ENCODE measurements at regions not wholly inside any gene's neighbourhood (a gene's known extent, or its start where the extent isn't known, plus 50 kb on each side); places are given as distances from the start of the nearest gene placed in this dataset.
"Not testable (repeated sequence)": the region's sequence is repeated elsewhere in the genome, so short reads cannot be mapped to it uniquely, and the experiment has no call there.

GRCh38 chr14:30413184-30413583, 145.8 kb upstream of the G2E3 start:
- not testable (repeated sequence) for H3K27ac ChIP-seq (ENCODE audit: low read length); H3K9me3 ChIP-seq (ENCODE audit: control insufficient read depth, insufficient read depth, low read length); H3K27me3 ChIP-seq (ENCODE audit: control insufficient read depth, insufficient read depth, low read length); H3K4me3 ChIP-seq (ENCODE audit: low read length); DNase-seq (ENCODE audit: low read depth, low spot score); H3K4me1 ChIP-seq (ENCODE audit: control insufficient read depth, insufficient read depth, low read length); H3K36me3 ChIP-seq (ENCODE audit: control insufficient read depth, insufficient read depth, low read length)
- no CpG with 5 or more reads among the region's 8 CpGs for WGBS (ENCODE audit: insufficient coverage, insufficient read length)

- Histone ChIP-seq H3K27me3 (ENCODE audit: control insufficient read depth, insufficient read depth, low read length) (no peaks in the 10 kb centered on the region), H3K9me3 (ENCODE audit: control insufficient read depth, insufficient read depth, low read length) (no peaks in the 10 kb centered on the region), H3K27ac (ENCODE audit: low read length) (no peak overlapping the region), H3K36me3 (ENCODE audit: control insufficient read depth, insufficient read depth, low read length) (no peaks in the 10 kb centered on the region), H3K4me1 (ENCODE audit: control insufficient read depth, insufficient read depth, low read length) (no peaks in the 10 kb centered on the region), H3K4me3 (ENCODE audit: low read length) (no peak overlapping the region)
- DNase-seq (ENCODE audit: low read depth, low spot score): no peak
- no CpG with 5 or more reads among the region's 1 CpG for WGBS (ENCODE audit: insufficient coverage, insufficient read length)
Measured at GRCh38 chr14:30417121-30417520, 141.8 kb upstream of the G2E3 start.

- no peak for DNase-seq (ENCODE audit: low read depth, low spot score)
- Histone ChIP-seq H3K27me3 (ENCODE audit: control insufficient read depth, insufficient read depth, low read length) (no peaks in the 10 kb centered on the region), H3K4me3 (ENCODE audit: low read length) (no peak overlapping the region), H3K27ac (ENCODE audit: low read length) (no peak overlapping the region), H3K4me1 (ENCODE audit: control insufficient read depth, insufficient read depth, low read length) (no peaks in the 10 kb centered on the region), H3K9me3 (ENCODE audit: control insufficient read depth, insufficient read depth, low read length) (no peaks in the 10 kb centered on the region), H3K36me3 (ENCODE audit: control insufficient read depth, insufficient read depth, low read length) (no peaks in the 10 kb centered on the region)
- no CpG with 5 or more reads among the region's 1 CpG for WGBS (ENCODE audit: insufficient coverage, insufficient read length)
Measured at GRCh38 chr14:30417999-30418398, 141.0 kb upstream of the G2E3 start.

- Histone ChIP-seq H3K4me1 (ENCODE audit: control insufficient read depth, insufficient read depth, low read length) (no peaks in the 10 kb centered on the region), H3K27ac (ENCODE audit: low read length) (no peak overlapping the region), H3K27me3 (ENCODE audit: control insufficient read depth, insufficient read depth, low read length) (no peaks in the 10 kb centered on the region), H3K9me3 (ENCODE audit: control insufficient read depth, insufficient read depth, low read length) (no peaks in the 10 kb centered on the region), H3K36me3 (ENCODE audit: control insufficient read depth, insufficient read depth, low read length) (no peaks in the 10 kb centered on the region), H3K4me3 (ENCODE audit: low read length) (no peak overlapping the region)
- DNase-seq (ENCODE audit: low read depth, low spot score): no peak
Measured at GRCh38 chr14:30419037-30419436, 139.9 kb upstream of the G2E3 start.

- no CpG with 5 or more reads among the region's 1 CpG for WGBS (ENCODE audit: insufficient coverage, insufficient read length)
- H3K36me3 ChIP-seq (ENCODE audit: control insufficient read depth, insufficient read depth, low read length): no peaks in the 10 kb centered on the region
- no peaks in the 10 kb centered on the region for H3K27me3 ChIP-seq (ENCODE audit: control insufficient read depth, insufficient read depth, low read length)
- H3K4me3 ChIP-seq (ENCODE audit: low read length): no peak overlapping the region
- H3K9me3 ChIP-seq (ENCODE audit: control insufficient read depth, insufficient read depth, low read length): no peaks in the 10 kb centered on the region
- no peaks in the 10 kb centered on the region for H3K4me1 ChIP-seq (ENCODE audit: control insufficient read depth, insufficient read depth, low read length)
- DNase-seq (ENCODE audit: low read depth, low spot score): no peak
- H3K27ac ChIP-seq (ENCODE audit: low read length): no peak overlapping the region
Measured at GRCh38 chr14:30420515-30420914, 138.4 kb upstream of the G2E3 start.

GRCh38 chr14:30426463-30426862, 132.5 kb upstream of the G2E3 start:
- Histone ChIP-seq H3K4me1 (ENCODE audit: control insufficient read depth, insufficient read depth, low read length) (no peaks in the 10 kb centered on the region), H3K4me3 (ENCODE audit: low read length) (no peak overlapping the region), H3K27me3 (ENCODE audit: control insufficient read depth, insufficient read depth, low read length) (no peaks in the 10 kb centered on the region), H3K9me3 (ENCODE audit: control insufficient read depth, insufficient read depth, low read length) (no peaks in the 10 kb centered on the region), H3K27ac (ENCODE audit: low read length) (no peak overlapping the region), H3K36me3 (ENCODE audit: control insufficient read depth, insufficient read depth, low read length) (no peaks in the 10 kb centered on the region)
- DNase-seq (ENCODE audit: low read depth, low spot score): no peak
- no CpG with 5 or more reads among the region's 1 CpG for WGBS (ENCODE audit: insufficient coverage, insufficient read length)

GRCh38 chr14:30427401-30427800, 131.6 kb upstream of the G2E3 start:
- Histone ChIP-seq H3K27me3 (ENCODE audit: control insufficient read depth, insufficient read depth, low read length) (no peaks in the 10 kb centered on the region), H3K4me3 (ENCODE audit: low read length) (no peak overlapping the region), H3K27ac (ENCODE audit: low read length) (no peak overlapping the region), H3K9me3 (ENCODE audit: control insufficient read depth, insufficient read depth, low read length) (no peaks in the 10 kb centered on the region), H3K4me1 (ENCODE audit: control insufficient read depth, insufficient read depth, low read length) (no peaks in the 10 kb centered on the region), H3K36me3 (ENCODE audit: control insufficient read depth, insufficient read depth, low read length) (no peaks in the 10 kb centered on the region)
- no peak for DNase-seq (ENCODE audit: low read depth, low spot score)
- WGBS (ENCODE audit: insufficient coverage, insufficient read length): no CpG with 5 or more reads among the region's 2 CpGs

- no peak for DNase-seq (ENCODE audit: low read depth, low spot score)
- Histone ChIP-seq H3K4me1 (ENCODE audit: control insufficient read depth, insufficient read depth, low read length) (no peaks in the 10 kb centered on the region), H3K27me3 (ENCODE audit: control insufficient read depth, insufficient read depth, low read length) (no peaks in the 10 kb centered on the region), H3K36me3 (ENCODE audit: control insufficient read depth, insufficient read depth, low read length) (no peaks in the 10 kb centered on the region), H3K9me3 (ENCODE audit: control insufficient read depth, insufficient read depth, low read length) (no peaks in the 10 kb centered on the region), H3K27ac (ENCODE audit: low read length) (no peak overlapping the region), H3K4me3 (ENCODE audit: low read length) (no peak overlapping the region)
Measured at GRCh38 chr14:30427846-30428245, 131.1 kb upstream of the G2E3 start.

- WGBS (ENCODE audit: insufficient coverage, insufficient read length): no CpG with 5 or more reads among the region's 1 CpG
Measured at GRCh38 chr14:30431552-30431951, 127.4 kb upstream of the G2E3 start.

GRCh38 chr14:30440961-30441360, 118.0 kb upstream of the G2E3 start:
- Histone ChIP-seq H3K27me3 (ENCODE audit: control insufficient read depth, insufficient read depth, low read length) (no peaks in the 10 kb centered on the region), H3K36me3 (ENCODE audit: control insufficient read depth, insufficient read depth, low read length) (no peaks in the 10 kb centered on the region), H3K27ac (ENCODE audit: low read length) (no peak overlapping the region), H3K9me3 (ENCODE audit: control insufficient read depth, insufficient read depth, low read length) (no peaks in the 10 kb centered on the region), H3K4me3 (ENCODE audit: low read length) (no peak overlapping the region), H3K4me1 (ENCODE audit: control insufficient read depth, insufficient read depth, low read length) (no peaks in the 10 kb centered on the region)
- no peak for DNase-seq (ENCODE audit: low read depth, low spot score)
- WGBS (ENCODE audit: insufficient coverage, insufficient read length): no CpG with 5 or more reads among the region's 4 CpGs

More at GRCh38 chr14:30431552-30431951, 127.4 kb upstream of the G2E3 start:
- Histone ChIP-seq H3K9me3 (ENCODE audit: control insufficient read depth, insufficient read depth, low read length) (no peaks in the 10 kb centered on the region), H3K4me1 (ENCODE audit: control insufficient read depth, insufficient read depth, low read length) (no peaks in the 10 kb centered on the region), H3K27me3 (ENCODE audit: control insufficient read depth, insufficient read depth, low read length) (no peaks in the 10 kb centered on the region), H3K36me3 (ENCODE audit: control insufficient read depth, insufficient read depth, low read length) (no peaks in the 10 kb centered on the region), H3K27ac (ENCODE audit: low read length) (no peak overlapping the region), H3K4me3 (ENCODE audit: low read length) (no peak overlapping the region)
- no peak for DNase-seq (ENCODE audit: low read depth, low spot score)

- WGBS (ENCODE audit: insufficient coverage, insufficient read length): no CpG with 5 or more reads among the region's 7 CpGs
- DNase-seq (ENCODE audit: low read depth, low spot score): peak; percentile 9
- Histone ChIP-seq H3K27me3 (ENCODE audit: control insufficient read depth, insufficient read depth, low read length) (no peaks in the 10 kb centered on the region), H3K4me1 (ENCODE audit: control insufficient read depth, insufficient read depth, low read length) (no peaks in the 10 kb centered on the region), H3K36me3 (ENCODE audit: control insufficient read depth, insufficient read depth, low read length) (no peaks in the 10 kb centered on the region), H3K4me3 (ENCODE audit: low read length) (no peak overlapping the region), H3K9me3 (ENCODE audit: control insufficient read depth, insufficient read depth, low read length) (no peaks in the 10 kb centered on the region), H3K27ac (ENCODE audit: low read length) (no peak overlapping the region)
Measured at GRCh38 chr14:30443368-30444007, 115.5 kb upstream of the G2E3 start.
